NCI-H226 (cell line): ENCODE measurements at regions not wholly inside any gene's neighbourhood (a gene's known extent, or its start where the extent isn't known, plus 50 kb on each side); places are given as distances from the start of the nearest gene placed in this dataset.

Experiments used
- DNase-seq: peaks from one replicate; pipeline ENCODE4 v3.0.0-alpha.2; 2015

GRCh38 chr9:2916382-2916985, 72.6 kb upstream of the PUM3 start:
- DNase-seq: no peak

DNA sequence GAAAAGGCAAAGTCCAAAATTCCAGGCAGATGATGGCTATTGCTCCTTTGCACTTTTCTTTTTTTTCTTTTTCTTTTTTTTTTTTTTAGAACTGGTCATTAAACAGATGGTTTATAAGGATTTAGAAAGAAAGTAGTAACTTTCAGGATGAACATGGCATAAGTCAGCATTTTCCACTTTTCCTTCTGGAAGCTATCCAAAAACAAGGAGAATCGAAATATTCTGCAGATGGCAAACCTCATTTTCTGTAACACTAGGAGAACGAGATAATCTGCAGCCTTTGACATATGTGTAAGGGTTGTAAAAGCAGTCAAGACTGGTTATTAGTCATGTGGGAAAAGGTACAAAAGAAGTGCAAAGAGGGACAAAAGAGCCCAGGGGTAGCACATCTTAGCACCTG, 69.1 kb upstream of the PUM3 start:
- no peak for DNase-seq

GRCh38 chr9:2907411-2907810, 63.5 kb upstream of the PUM3 start:
- DNase-seq: no peak

DNA sequence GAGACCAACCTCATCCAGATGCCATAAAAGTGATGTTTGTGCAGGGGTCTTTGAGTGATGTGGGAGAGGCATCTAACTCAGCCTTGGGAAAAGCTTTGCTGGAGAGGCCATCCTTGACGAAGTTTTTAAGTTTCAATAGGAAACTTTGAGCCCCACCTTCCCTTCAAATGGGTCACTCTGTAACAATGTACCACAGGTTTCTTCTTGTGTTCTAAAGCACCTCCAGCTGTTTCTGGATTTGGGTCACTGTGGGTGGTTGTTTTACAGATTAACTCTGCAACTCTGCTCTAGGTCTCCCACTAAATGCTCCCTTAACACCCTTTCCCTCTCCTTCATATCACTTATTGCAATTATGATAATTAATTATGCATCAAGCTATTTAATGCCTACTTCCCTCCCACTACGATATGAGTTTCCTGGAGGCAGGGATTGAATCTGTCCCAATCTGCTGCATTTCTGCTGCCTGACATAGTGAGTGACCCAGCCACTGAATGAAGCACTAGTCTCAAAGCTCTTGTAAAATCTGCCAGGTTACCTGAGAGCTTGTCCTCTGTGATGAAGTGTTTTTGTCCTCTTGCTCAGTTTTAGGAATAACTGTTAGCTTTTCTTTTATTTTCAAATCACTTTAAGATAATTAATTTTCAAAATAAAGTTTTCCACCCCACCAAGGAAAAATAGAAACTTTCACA, 60.5 kb upstream of the PUM3 start:
- no peak for DNase-seq
